Body of pancreas (tissue), 4 donors: ENCODE measurements at regions not wholly inside any gene's neighbourhood (a gene's known extent, or its start where the extent isn't known, plus 50 kb on each side); places are given as distances from the start of the nearest gene placed in this dataset.

Source experiments
- POLR2A ChIP-seq, 3 donors: fragments of 450-650 bp; IDR thresholded peaks; one replicate each; pipeline ENCODE4 v1.6.1; 2016; ENCODE audit warnings: antibody characterized with exemption in 3 of 3, mild to moderate bottlenecking in 2 of 3
- TF ChIP-seq, protein P1 (sequence below), 7 experiments: fragments of 450-650 bp in 4 of 7; fragments of 200-600 bp in 3 of 7; sonication (generic) in 3 of 7; IDR thresholded peaks; one replicate each; pipeline ENCODE4 v1.5.1; 2016 to 2019; ENCODE audit warnings: antibody characterized with exemption in 7 of 7

DNA sequence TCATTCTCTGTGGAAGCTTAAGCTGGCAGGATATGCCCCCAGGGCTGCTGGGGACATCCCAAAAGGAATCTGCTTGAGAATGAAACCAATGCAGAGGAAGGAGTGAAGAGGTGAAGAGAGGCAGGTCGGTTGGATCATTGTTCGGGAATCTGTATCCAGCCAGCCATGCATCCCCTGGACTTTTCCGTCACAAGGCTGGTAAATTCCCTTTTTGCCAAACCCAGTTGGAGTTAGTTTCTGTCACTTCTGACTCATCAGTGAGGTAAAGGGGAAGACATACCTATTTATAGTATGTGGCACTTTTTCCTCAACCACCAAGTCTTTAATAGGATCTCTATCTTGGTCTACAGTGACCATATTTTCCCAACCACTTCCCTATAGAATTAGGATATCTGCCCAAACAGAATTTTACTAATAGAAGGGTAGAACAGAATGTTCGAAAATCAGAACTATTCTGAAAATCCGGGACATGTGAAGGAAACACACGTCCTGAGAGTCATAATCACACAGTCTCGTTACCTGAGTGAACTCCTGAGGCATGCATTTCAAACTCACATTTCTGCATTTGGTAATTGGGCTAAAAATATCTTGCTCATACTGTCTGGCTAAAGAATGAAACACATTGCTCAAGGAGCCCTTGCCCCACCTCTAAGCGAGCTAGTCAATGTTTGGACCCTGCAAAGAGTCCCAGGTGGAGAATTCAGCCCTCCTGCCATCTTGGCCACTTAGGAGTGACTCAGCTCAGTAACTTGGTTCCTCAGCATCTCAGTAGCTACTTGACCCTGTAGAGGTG lies 289.7 kb upstream of the ADAMTS9 start:
- TF ChIP-seq, protein P1, sequence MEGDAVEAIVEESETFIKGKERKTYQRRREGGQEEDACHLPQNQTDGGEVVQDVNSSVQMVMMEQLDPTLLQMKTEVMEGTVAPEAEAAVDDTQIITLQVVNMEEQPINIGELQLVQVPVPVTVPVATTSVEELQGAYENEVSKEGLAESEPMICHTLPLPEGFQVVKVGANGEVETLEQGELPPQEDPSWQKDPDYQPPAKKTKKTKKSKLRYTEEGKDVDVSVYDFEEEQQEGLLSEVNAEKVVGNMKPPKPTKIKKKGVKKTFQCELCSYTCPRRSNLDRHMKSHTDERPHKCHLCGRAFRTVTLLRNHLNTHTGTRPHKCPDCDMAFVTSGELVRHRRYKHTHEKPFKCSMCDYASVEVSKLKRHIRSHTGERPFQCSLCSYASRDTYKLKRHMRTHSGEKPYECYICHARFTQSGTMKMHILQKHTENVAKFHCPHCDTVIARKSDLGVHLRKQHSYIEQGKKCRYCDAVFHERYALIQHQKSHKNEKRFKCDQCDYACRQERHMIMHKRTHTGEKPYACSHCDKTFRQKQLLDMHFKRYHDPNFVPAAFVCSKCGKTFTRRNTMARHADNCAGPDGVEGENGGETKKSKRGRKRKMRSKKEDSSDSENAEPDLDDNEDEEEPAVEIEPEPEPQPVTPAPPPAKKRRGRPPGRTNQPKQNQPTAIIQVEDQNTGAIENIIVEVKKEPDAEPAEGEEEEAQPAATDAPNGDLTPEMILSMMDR (IDR thresholded peaks at IDR 0.05), result no peak
- TF ChIP-seq POLR2A (IDR thresholded peaks at IDR 0.05), result no peak
